AG04450 (cell line): ENCODE measurements at regions not wholly inside any gene's neighbourhood (a gene's known extent, or its start where the extent isn't known, plus 50 kb on each side); places are given as distances from the start of the nearest gene placed in this dataset.
"Not testable (repeated sequence)": the region's sequence is repeated elsewhere in the genome, so short reads cannot be mapped to it uniquely, and the experiment has no call there.

Experiments
- CTCF ChIA-PET: fragments of 300-600, 350-600 bp; formaldehyde crosslinking; extraction: SDS; loops from one replicate; lab custom pipeline; 2022; ENCODE audit warnings: antibody characterized with exemption, inconsistent platforms; lab: Charles Lee
- POLR2A ChIA-PET: fragments of 350-600 bp; formaldehyde crosslinking; extraction: SDS; loops from one replicate; lab custom pipeline; 2021; ENCODE audit warnings: antibody characterized with exemption, inconsistent platforms; lab: Yijun Ruan, JAX
- DNase-seq: peaks from one replicate; pipeline ENCODE4 v3.0.0-alpha.2; 2011; ENCODE audit warnings: low read depth, low spot score
- H3K27ac ChIP-seq: one replicate; pipeline ENCODE4 v1.5.1; 2012; ENCODE audit warnings: low read depth, low read length, control low read depth
- H3K27me3 ChIP-seq: one replicate; pipeline ENCODE4 v1.6.0; 2012; ENCODE audit warnings: low read length; ENCODE audit not compliant: control insufficient read depth, insufficient read depth
- H3K4me3 ChIP-seq: 2 replicates; pipeline ENCODE4 v1.5.1; 2011; ENCODE audit warnings: mild to moderate bottlenecking, low read depth, low read length, control low read depth
- H3K9me3 ChIP-seq: 2 replicates; pipeline ENCODE4 v1.5.1; 2012; ENCODE audit warnings: low read length; ENCODE audit not compliant: control insufficient read depth, insufficient read depth
- CTCF ChIP-seq: IDR thresholded peaks from 2 replicates; pipeline ENCODE4 v1.5.1; 2011; ENCODE audit warnings: low read depth, low read length, control low read depth, inconsistent platforms

- H3K27ac ChIP-seq: no peak overlapping the region
- CTCF ChIA-PET: interaction anchor here (1.0 kb wide), 2 partner anchors 16 to 293 kb away, joined by 3 to 4 read pairs; no protein-coding TSS in a partner anchor
- POLR2A ChIA-PET: no interaction called here
- no peak for DNase-seq
- H3K27me3 ChIP-seq: no peaks in the 10 kb centered on the region
- H3K9me3 ChIP-seq: no peaks in the 10 kb centered on the region
- H3K4me3 ChIP-seq: no peak overlapping the region
- no peak for TF ChIP-seq CTCF
These were observed 62.5 kb upstream of the LOC128125822 start for GRCh38 chr6:63509652-63510352.

GRCh38 chr6:63510353-63510686 is 62.0 kb upstream of the LOC128125822 start:
- no peak for DNase-seq
- ChIA-PET POLR2A (no interaction called here), CTCF (no interaction called here)
- Histone ChIP-seq H3K27me3 (no peaks in the 10 kb centered on the region), H3K9me3 (no peaks in the 10 kb centered on the region), H3K27ac (no peak overlapping the region), H3K4me3 (no peak overlapping the region)
- TF ChIP-seq CTCF: no peak

- ChIA-PET POLR2A (no interaction called here), CTCF (no interaction called here)
- no peak overlapping the region for H3K27ac ChIP-seq
- H3K4me3 ChIP-seq: no peak overlapping the region
- no peaks in the 10 kb centered on the region for H3K9me3 ChIP-seq
- no peak for DNase-seq
- TF ChIP-seq CTCF: no peak
- no peaks in the 10 kb centered on the region for H3K27me3 ChIP-seq
These were observed 61.4 kb upstream of the LOC128125822 start for GRCh38 chr6:63510849-63511248.

GRCh38 chr6:63514488-63515173 is 57.6 kb upstream of the LOC128125822 start:
- no peak overlapping the region for H3K4me3 ChIP-seq
- POLR2A ChIA-PET: no interaction called here
- DNase-seq: no peak
- no peak for TF ChIP-seq CTCF
- H3K9me3 ChIP-seq: no peaks in the 10 kb centered on the region
- H3K27ac ChIP-seq: no peak overlapping the region
- CTCF ChIA-PET: no interaction called here
- H3K27me3 ChIP-seq: no peaks in the 10 kb centered on the region

- CTCF ChIA-PET, H3K4me3 ChIP-seq, POLR2A ChIA-PET, DNase-seq, H3K27me3 ChIP-seq, H3K27ac ChIP-seq, H3K9me3 ChIP-seq: not testable (repeated sequence)
These were observed 57.1 kb upstream of the LOC128125822 start for GRCh38 chr6:63515227-63515626.
